ENCODE measurements at regions not wholly inside any gene's neighbourhood (a gene's known extent, or its start where the extent isn't known, plus 50 kb on each side); places are given as distances from the start of the nearest gene placed in this dataset.

DNA sequence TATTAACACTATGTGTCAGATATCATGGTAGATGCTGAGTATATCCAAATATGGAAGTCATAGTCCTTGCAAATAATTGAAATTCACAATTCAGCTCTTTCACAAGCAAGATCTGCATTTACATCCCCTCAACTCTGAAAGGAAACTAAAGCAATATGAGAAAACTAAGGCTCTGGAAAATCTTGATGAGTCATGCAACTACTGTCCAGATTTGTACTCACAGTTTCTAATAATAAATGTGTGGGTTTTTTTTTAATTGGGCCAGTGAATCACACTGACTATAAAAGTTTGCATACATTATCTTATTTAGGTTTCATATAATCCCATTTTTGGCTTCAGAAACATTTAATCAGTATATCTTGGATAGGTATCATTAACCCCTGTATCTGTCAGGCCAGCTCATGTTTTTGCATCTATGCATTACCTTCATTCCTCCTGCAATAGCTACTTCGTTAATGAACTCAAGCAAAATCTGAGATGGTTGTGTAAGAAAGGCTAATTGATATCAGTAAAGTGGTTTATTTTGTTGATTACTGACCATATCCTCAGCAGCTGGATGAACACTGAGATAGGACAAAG is 58.7 kb upstream of the PRR16 start:
- no peak for ATAC-seq (ENCODE audit: poor library complexity)
- CTCF ChIA-PET: interaction anchor here (0.5 kb wide), 1 partner anchor 1921 kb away, joined by 3 read pairs; no protein-coding TSS in a partner anchor

DNA sequence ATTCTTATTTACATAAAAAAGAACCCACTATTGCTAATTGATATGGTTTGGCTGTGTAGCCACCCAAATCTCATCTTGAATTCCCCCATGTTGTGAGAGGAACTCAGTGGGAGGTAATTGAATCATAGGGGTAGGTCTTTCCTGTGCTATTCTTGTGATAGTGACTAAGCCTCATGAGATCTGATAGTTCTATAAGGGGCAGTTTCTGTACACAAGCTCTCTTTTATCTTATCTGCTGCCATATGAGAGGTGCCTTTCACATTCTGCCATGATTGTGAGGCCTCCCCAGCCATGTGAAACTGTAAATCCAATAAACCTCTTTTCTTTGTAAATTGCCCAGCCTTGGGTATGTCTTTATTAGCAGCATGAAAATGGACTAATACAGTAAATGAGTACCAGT is 58.2 kb upstream of the PRR16 start:
- Histone ChIP-seq H3K27me3 (ENCODE audit: control insufficient read depth in 1 of 2, insufficient read depth in 2 of 2, low read length in 2 of 2) (no peaks in the 10 kb centered on the region), H3K4me1 (ENCODE audit: insufficient read depth, low read length) (no peaks in the 10 kb centered on the region), H3K9me3 (ENCODE audit: control insufficient read depth in 1 of 2, insufficient read depth in 1 of 2, low read length in 2 of 2) (peaks cover 0 to 4% of the 10 kb centered on the region in 2 experiments), H3K4me3 (ENCODE audit: low read length) (no peak overlapping the region), H3K27ac (ENCODE audit: low read depth in 1 of 2, low read length in 2 of 2) (no peak overlapping the region), H3K36me3 (ENCODE audit: insufficient read depth, low read length) (no peaks in the 10 kb centered on the region)
- H3K4me1 Mint-ChIP-seq (ENCODE audit: low read depth): no peaks in the 10 kb centered on the region
- CTCF ChIA-PET: no interaction called here
- TF ChIP-seq, protein P1, sequence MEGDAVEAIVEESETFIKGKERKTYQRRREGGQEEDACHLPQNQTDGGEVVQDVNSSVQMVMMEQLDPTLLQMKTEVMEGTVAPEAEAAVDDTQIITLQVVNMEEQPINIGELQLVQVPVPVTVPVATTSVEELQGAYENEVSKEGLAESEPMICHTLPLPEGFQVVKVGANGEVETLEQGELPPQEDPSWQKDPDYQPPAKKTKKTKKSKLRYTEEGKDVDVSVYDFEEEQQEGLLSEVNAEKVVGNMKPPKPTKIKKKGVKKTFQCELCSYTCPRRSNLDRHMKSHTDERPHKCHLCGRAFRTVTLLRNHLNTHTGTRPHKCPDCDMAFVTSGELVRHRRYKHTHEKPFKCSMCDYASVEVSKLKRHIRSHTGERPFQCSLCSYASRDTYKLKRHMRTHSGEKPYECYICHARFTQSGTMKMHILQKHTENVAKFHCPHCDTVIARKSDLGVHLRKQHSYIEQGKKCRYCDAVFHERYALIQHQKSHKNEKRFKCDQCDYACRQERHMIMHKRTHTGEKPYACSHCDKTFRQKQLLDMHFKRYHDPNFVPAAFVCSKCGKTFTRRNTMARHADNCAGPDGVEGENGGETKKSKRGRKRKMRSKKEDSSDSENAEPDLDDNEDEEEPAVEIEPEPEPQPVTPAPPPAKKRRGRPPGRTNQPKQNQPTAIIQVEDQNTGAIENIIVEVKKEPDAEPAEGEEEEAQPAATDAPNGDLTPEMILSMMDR (IDR thresholded peaks at IDR 0.05): no peak
- peaks cover 5% of the 10 kb centered on the region for H3K9me3 Mint-ChIP-seq
- intact Hi-C loops (cut with DNase I, micrococcal nuclease): no loop called here
- ATAC-seq (ENCODE audit: poor library complexity): no peak
- peak in 1 of 14 experiments; percentile 14 for DNase-seq
- no peak overlapping the region for H3K27ac Mint-ChIP-seq
- no peaks in the 10 kb centered on the region for H3K27me3 Mint-ChIP-seq
- no peak overlapping the region for H3K4me3 Mint-ChIP-seq
- H3K36me3 Mint-ChIP-seq (ENCODE audit: low read depth): no peaks in the 10 kb centered on the region
- POLR2A ChIA-PET: no interaction called here

More for the DNA sequence above, 58.7 kb upstream of the PRR16 start:
- Mint-ChIP-seq H3K27ac (no peak overlapping the region), H3K9me3 (peaks cover 5% of the 10 kb centered on the region), H3K36me3 (ENCODE audit: low read depth) (no peaks in the 10 kb centered on the region), H3K4me3 (no peak overlapping the region), H3K27me3 (no peaks in the 10 kb centered on the region), H3K4me1 (ENCODE audit: low read depth) (no peaks in the 10 kb centered on the region)
- no peaks in the 10 kb centered on the region for H3K27me3 ChIP-seq (ENCODE audit: control insufficient read depth in 1 of 2, insufficient read depth in 2 of 2, low read length in 2 of 2)
- peaks cover 0 to 4% of the 10 kb centered on the region in 2 experiments for H3K9me3 ChIP-seq (ENCODE audit: control insufficient read depth in 1 of 2, insufficient read depth in 1 of 2, low read length in 2 of 2)
- no peak overlapping the region for H3K4me3 ChIP-seq (ENCODE audit: low read length)
- intact Hi-C loops (cut with DNase I, micrococcal nuclease): no loop called here
- H3K4me1 ChIP-seq (ENCODE audit: insufficient read depth, low read length): no peaks in the 10 kb centered on the region
- POLR2A ChIA-PET: no interaction called here
- H3K27ac ChIP-seq (ENCODE audit: low read depth in 1 of 2, low read length in 2 of 2): no peak overlapping the region
- no peaks in the 10 kb centered on the region for H3K36me3 ChIP-seq (ENCODE audit: insufficient read depth, low read length)
- TF ChIP-seq, protein P1 (IDR thresholded peaks at IDR 0.05): no peak
- DNase-seq: peak in 1 of 14 experiments; percentile 13

DNA sequence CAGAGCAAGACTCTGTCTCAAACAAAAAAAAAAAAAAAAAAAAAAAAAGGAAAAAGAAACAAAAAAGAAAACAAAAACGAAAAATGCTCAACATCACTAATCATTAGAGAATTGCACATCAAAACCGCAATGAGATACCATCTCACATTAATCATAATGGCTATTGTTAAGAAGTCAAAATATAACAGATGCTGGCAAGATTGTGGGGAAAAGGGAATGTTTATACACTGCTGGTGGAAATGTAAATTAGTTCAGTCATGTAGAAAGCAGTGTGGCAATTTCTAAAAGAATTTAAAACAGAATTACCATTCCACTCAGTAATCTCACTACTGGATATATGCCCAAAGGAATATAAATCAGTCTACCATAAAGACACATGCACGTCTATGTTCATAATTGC is 50.4 kb upstream of the PRR16 start:
- Histone ChIP-seq H3K4me3 (ENCODE audit: low read length) (no peak overlapping the region), H3K9me3 (ENCODE audit: control insufficient read depth in 1 of 2, insufficient read depth in 1 of 2, low read length in 2 of 2) (peaks cover 0 to 4% of the 10 kb centered on the region in 2 experiments), H3K27ac (ENCODE audit: low read depth in 1 of 2, low read length in 2 of 2) (no peak overlapping the region), H3K36me3 (ENCODE audit: insufficient read depth, low read length) (no peaks in the 10 kb centered on the region), H3K4me1 (ENCODE audit: insufficient read depth, low read length) (no peaks in the 10 kb centered on the region), H3K27me3 (ENCODE audit: control insufficient read depth in 1 of 2, insufficient read depth in 2 of 2, low read length in 2 of 2) (no peaks in the 10 kb centered on the region)
- Mint-ChIP-seq H3K4me1 (ENCODE audit: low read depth) (no peaks in the 10 kb centered on the region), H3K36me3 (ENCODE audit: low read depth) (no peaks in the 10 kb centered on the region), H3K4me3 (no peak overlapping the region), H3K27ac (no peak overlapping the region), H3K9me3 (peaks cover 4% of the 10 kb centered on the region), H3K27me3 (no peaks in the 10 kb centered on the region)
- CTCF ChIA-PET: no interaction called here
- intact Hi-C loops (cut with DNase I, micrococcal nuclease): no loop called here
- ATAC-seq (ENCODE audit: poor library complexity) (no peak), DNase-seq (no peak)
- POLR2A ChIA-PET: no interaction called here
- TF ChIP-seq, protein P1 (IDR thresholded peaks at IDR 0.05): no peak

Data from CD4-positive, alpha-beta T cell (primary cell).